ENCODE measurements at regions not wholly inside any gene's neighbourhood (a gene's known extent, or its start where the extent isn't known, plus 50 kb on each side); places are given as distances from the start of the nearest gene placed in this dataset.

DNA sequence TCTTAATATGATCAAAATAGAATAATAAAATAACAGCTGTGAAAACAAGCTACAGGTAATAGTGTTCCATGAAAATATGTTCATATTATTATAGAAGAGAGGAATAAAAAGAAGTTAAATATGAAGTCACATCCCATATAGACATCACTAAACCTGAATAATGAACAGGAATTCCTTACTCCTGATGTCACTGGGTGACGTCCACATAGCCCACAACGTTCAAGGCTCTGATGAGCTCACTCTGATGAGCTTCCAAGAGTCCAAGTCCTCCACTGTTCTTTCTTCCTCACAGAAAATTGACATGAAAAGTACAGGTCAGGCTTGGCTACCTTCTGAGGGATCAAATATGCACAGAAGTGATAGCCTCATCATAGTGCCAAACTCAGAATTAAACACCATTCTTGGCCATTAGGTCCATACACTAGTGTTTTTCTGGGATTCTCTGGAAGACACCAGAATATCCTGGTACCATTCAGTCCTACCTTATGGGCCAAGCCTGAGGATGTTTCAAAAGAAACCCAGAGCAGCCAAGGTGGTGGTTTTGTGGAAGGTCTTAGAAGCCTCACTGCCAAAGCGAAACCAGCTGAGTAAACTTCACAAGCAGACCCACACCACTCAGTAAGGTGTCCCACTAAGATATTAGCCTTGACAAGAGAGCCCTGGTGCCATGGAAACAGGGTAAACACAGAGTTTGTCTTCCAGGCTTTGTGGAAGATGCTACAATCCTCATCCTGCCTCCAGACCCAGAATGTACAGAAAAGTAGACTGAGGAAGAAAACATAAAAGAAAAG is 138.4 kb upstream of the HHIP start:
- DNase-seq, result no peak
- Histone ChIP-seq H3K9me3 (no peaks in the 10 kb centered on the region), H3K9ac (ENCODE audit: low read depth in 2 of 2, low read length in 2 of 2) (no peak overlapping the region), H3K4me1 (no peaks in the 10 kb centered on the region), H3K4me3 (no peak overlapping the region), H3K27ac (no peak overlapping the region), H3K36me3 (no peaks in the 10 kb centered on the region), H3K27me3 (no peaks in the 10 kb centered on the region)
- TF ChIP-seq, protein P1, sequence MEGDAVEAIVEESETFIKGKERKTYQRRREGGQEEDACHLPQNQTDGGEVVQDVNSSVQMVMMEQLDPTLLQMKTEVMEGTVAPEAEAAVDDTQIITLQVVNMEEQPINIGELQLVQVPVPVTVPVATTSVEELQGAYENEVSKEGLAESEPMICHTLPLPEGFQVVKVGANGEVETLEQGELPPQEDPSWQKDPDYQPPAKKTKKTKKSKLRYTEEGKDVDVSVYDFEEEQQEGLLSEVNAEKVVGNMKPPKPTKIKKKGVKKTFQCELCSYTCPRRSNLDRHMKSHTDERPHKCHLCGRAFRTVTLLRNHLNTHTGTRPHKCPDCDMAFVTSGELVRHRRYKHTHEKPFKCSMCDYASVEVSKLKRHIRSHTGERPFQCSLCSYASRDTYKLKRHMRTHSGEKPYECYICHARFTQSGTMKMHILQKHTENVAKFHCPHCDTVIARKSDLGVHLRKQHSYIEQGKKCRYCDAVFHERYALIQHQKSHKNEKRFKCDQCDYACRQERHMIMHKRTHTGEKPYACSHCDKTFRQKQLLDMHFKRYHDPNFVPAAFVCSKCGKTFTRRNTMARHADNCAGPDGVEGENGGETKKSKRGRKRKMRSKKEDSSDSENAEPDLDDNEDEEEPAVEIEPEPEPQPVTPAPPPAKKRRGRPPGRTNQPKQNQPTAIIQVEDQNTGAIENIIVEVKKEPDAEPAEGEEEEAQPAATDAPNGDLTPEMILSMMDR (IDR thresholded peaks at IDR 0.05), result no peak
- intact Hi-C loops (cut with DNase I), result no loop called here

DNA sequence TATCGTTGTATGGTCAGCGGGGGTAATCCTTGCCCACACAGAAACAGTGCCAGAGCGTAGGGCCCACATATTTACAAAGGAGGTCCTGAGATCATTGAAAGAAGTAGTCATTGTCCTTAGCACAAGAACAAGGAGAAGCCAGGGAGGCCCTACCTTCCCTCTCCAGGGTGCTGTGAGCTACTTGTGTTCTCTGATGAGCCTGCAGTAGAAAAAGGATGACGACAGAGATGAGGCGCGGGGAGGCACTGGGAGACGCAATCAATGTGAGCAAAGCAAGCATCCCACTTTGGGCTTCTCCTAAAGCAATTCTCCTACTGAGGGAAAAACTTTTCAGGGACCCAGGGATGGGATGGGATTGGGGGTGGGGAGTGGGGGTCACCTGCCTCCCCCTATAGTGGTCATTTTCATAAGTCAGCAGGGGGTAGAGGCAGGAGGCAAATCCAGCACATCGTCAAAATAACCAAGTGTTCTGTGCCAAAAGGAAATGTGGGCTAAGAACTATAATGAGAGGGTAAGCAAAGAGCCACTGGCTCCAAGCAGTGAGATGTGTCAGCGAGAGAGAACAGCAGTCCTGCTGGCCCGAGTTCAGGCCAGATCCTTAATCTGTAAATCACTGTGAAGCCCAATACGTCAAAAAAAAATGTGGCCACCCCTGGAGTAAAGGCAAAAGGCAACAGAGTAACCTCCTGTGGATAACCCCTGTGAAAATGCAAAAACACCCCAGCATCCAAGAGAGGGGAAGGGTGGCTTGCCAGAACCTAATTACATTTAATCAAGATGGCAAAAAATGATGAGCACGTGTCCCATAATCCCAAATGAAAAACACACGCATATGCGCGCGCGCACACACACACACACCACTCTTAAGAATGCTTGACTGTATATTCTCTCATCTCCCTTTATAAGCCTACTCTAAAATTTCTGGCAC is 136.6 kb upstream of the HHIP start:
- no peak for DNase-seq
- H3K4me3 ChIP-seq, result no peak overlapping the region
- intact Hi-C loops (cut with DNase I), result no loop called here
- no peak overlapping the region for H3K9ac ChIP-seq (ENCODE audit: low read depth in 2 of 2, low read length in 2 of 2)
- H3K36me3 ChIP-seq, result no peaks in the 10 kb centered on the region
- H3K4me1 ChIP-seq, result no peaks in the 10 kb centered on the region
- no peak overlapping the region for H3K27ac ChIP-seq
- TF ChIP-seq, protein P1 (IDR thresholded peaks at IDR 0.05), result no peak
- no peaks in the 10 kb centered on the region for H3K9me3 ChIP-seq
- no peaks in the 10 kb centered on the region for H3K27me3 ChIP-seq

DNA sequence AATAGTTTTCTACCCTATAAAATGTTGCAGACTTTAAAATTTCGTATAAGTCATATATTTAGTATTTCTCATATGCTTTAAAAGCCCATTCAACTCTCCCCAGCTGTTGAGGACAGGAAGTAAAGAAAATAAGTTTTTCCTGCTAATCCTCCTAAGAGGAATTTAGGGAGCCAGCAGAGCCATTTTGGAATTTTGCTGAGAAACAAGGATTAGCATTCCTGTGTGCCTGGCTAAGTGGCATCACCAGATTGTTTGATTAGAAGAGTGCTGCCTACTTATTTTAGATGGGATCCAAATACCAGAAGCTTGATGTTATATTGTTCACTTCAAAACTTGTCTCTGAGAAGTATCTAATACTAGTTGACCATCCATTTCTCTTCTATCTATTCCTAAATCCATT is 131.2 kb upstream of the HHIP start:
- intact Hi-C loops (cut with DNase I), result no loop called here
- Histone ChIP-seq H3K9me3 (no peaks in the 10 kb centered on the region), H3K9ac (ENCODE audit: low read depth in 2 of 2, low read length in 2 of 2) (no peak overlapping the region), H3K27ac (no peak overlapping the region), H3K27me3 (no peaks in the 10 kb centered on the region), H3K4me3 (no peak overlapping the region), H3K4me1 (no peaks in the 10 kb centered on the region), H3K36me3 (no peaks in the 10 kb centered on the region)
- DNase-seq, result no peak
- TF ChIP-seq, protein P1 (IDR thresholded peaks at IDR 0.05), result no peak

DNA sequence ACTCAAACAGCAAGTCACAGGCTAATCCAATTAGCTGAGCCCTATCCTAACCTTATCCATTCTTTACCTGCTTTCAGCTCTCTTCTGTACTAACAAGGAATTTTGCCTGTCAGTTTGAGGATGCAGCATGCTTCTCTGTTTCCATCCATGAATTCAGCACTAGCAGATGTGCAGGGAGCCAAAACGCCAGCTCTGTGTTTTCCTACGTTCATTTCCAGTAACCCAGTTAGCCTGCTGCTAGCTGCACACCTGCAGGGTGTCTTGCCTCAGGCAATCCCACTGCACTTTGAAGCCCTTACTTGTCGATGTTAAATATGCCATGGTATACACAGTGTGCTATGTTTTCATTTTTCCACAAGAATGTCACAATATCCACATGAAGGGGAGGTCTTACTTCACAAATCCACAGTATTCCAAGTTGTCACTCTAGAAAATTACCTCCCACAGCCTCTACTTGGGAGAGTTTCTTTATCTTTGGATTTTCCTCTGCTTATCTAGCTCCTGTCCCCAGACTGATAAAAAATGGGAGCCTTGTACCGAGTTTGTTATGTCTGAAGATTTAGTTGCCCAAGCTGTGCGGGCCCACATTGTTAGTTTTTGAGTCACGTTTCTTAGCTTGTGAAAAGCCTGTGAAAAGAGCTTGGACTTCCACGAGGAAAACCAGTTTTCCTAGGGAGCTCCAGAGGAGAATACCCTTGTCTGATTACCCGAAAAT is 127.6 kb upstream of the HHIP start:
- H3K9me3 ChIP-seq, result no peaks in the 10 kb centered on the region
- intact Hi-C loops (cut with DNase I), result no loop called here
- no peak for DNase-seq
- H3K27me3 ChIP-seq, result no peaks in the 10 kb centered on the region
- H3K4me1 ChIP-seq, result no peaks in the 10 kb centered on the region
- no peak overlapping the region for H3K9ac ChIP-seq (ENCODE audit: low read depth in 2 of 2, low read length in 2 of 2)
- no peak overlapping the region for H3K27ac ChIP-seq
- no peak overlapping the region for H3K4me3 ChIP-seq
- TF ChIP-seq, protein P1 (IDR thresholded peaks at IDR 0.05), result no peak
- H3K36me3 ChIP-seq, result no peaks in the 10 kb centered on the region

DNA sequence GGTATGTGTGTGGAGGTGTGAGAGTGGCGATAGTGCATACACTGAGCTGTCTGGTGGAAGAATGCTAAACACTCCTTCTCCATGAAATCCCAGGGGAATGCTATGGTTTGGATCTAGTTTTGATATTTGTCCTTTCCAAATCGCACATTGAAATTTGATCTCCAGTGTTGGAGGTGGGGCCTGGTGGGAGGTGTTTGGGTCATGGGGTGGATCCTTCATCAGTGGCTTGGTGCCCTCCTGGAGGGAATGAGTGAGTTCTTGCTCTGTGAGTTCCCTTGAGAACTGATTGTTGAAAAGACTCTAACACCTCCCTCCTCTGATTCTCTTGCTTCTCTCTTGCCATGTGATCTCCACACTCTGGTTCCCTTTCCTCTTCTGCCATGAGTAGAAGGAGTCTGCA is 114.1 kb upstream of the HHIP start:
- Histone ChIP-seq H3K9ac (ENCODE audit: low read depth in 2 of 2, low read length in 2 of 2) (no peak overlapping the region), H3K9me3 (no peaks in the 10 kb centered on the region), H3K27me3 (no peaks in the 10 kb centered on the region), H3K4me3 (no peak overlapping the region), H3K4me1 (no peaks in the 10 kb centered on the region), H3K27ac (no peak overlapping the region), H3K36me3 (no peaks in the 10 kb centered on the region)
- intact Hi-C loops (cut with DNase I), result no loop called here
- DNase-seq, result no peak
- TF ChIP-seq, protein P1 (IDR thresholded peaks at IDR 0.05), result no peak

Data from colonic mucosa (tissue), 4 donors.